T-helper 17 cell (primary cell): ENCODE measurements at regions not wholly inside any gene's neighbourhood (a gene's known extent, or its start where the extent isn't known, plus 50 kb on each side); places are given as distances from the start of the nearest gene placed in this dataset.
"Not testable (repeated sequence)": the region's sequence is repeated elsewhere in the genome, so short reads cannot be mapped to it uniquely, and the experiment has no call there.

ENCODE experiments used
- ATAC-seq: fragments of 150-1000 bp; cut with Tn5 transposase; 2 replicates; pipeline ENCODE4 v1.10.0; 2021; ENCODE audit warnings: mild to moderate bottlenecking, moderate library complexity
- DNase-seq, 3 donors: peaks; one replicate each; pipeline versions ENCODE4 v3.0.0 to v3.0.0-alpha.2; 2020 to 2021
- H3K9me3 ChIP-seq: one replicate; pipeline ENCODE4 v1.7.0; 2013; ENCODE audit warnings: low read length, mild to moderate bottlenecking; ENCODE audit not compliant: control insufficient read depth, poor library complexity, severe bottlenecking
- H3K27ac Mint-ChIP-seq: one replicate; pipeline ENCODE4 v1.8.0; 2022; ENCODE audit warnings: mild to moderate bottlenecking, moderate library complexity, mixed read lengths
- H3K27me3 Mint-ChIP-seq: one replicate; pipeline ENCODE4 v1.8.0; 2022; ENCODE audit warnings: mixed read lengths
- H3K36me3 Mint-ChIP-seq: one replicate; pipeline ENCODE4 v1.8.0; 2022; ENCODE audit warnings: low read depth, mixed read lengths
- H3K4me1 Mint-ChIP-seq: one replicate; pipeline ENCODE4 v1.8.0; 2022; ENCODE audit warnings: mild to moderate bottlenecking, mixed read lengths
- H3K4me3 Mint-ChIP-seq: one replicate; pipeline ENCODE4 v1.8.0; 2022; ENCODE audit warnings: mild to moderate bottlenecking, moderate library complexity, mixed read lengths

GRCh38 chr9:42300124-42300523, 116.7 kb downstream of the SPATA31A6 start:
- not testable (repeated sequence) for DNase-seq, H3K27me3 Mint-ChIP-seq, H3K4me1 Mint-ChIP-seq, H3K36me3 Mint-ChIP-seq, H3K27ac Mint-ChIP-seq, H3K4me3 Mint-ChIP-seq, ATAC-seq, H3K9me3 ChIP-seq

GRCh38 chr9:42306625-42307024, 123.2 kb downstream of the SPATA31A6 start:
- not testable (repeated sequence) for H3K27me3 Mint-ChIP-seq, ATAC-seq, H3K4me3 Mint-ChIP-seq, H3K36me3 Mint-ChIP-seq, H3K27ac Mint-ChIP-seq, H3K4me1 Mint-ChIP-seq, H3K9me3 ChIP-seq, DNase-seq

GRCh38 chr9:42307449-42307848, 124.0 kb downstream of the SPATA31A6 start:
- not testable (repeated sequence) for H3K9me3 ChIP-seq, H3K36me3 Mint-ChIP-seq, H3K27me3 Mint-ChIP-seq, H3K27ac Mint-ChIP-seq, H3K4me3 Mint-ChIP-seq, H3K4me1 Mint-ChIP-seq, DNase-seq, ATAC-seq

- H3K4me3 Mint-ChIP-seq, DNase-seq, H3K36me3 Mint-ChIP-seq, H3K27me3 Mint-ChIP-seq, H3K4me1 Mint-ChIP-seq, H3K9me3 ChIP-seq, H3K27ac Mint-ChIP-seq, ATAC-seq: not testable (repeated sequence)
These were observed 127.5 kb downstream of the SPATA31A6 start for GRCh38 chr9:42310972-42311371.

- not testable (repeated sequence) for DNase-seq, ATAC-seq, H3K36me3 Mint-ChIP-seq, H3K4me3 Mint-ChIP-seq, H3K27ac Mint-ChIP-seq, H3K4me1 Mint-ChIP-seq, H3K9me3 ChIP-seq, H3K27me3 Mint-ChIP-seq
These were observed 132.6 kb downstream of the SPATA31A6 start for GRCh38 chr9:42316026-42316425.

GRCh38 chr9:42317677-42318076, 134.2 kb downstream of the SPATA31A6 start:
- H3K9me3 ChIP-seq = not testable (repeated sequence)

GRCh38 chr9:42323084-42323809, 139.8 kb downstream of the SPATA31A6 start:
- not testable (repeated sequence) for DNase-seq, H3K36me3 Mint-ChIP-seq, H3K9me3 ChIP-seq, H3K4me3 Mint-ChIP-seq, ATAC-seq, H3K27ac Mint-ChIP-seq, H3K27me3 Mint-ChIP-seq, H3K4me1 Mint-ChIP-seq

More at GRCh38 chr9:42317677-42318076, 134.2 kb downstream of the SPATA31A6 start:
- H3K36me3 Mint-ChIP-seq, H3K4me3 Mint-ChIP-seq, DNase-seq, ATAC-seq, H3K27ac Mint-ChIP-seq, H3K4me1 Mint-ChIP-seq, H3K27me3 Mint-ChIP-seq: not testable (repeated sequence)

- ATAC-seq, H3K36me3 Mint-ChIP-seq, H3K27ac Mint-ChIP-seq, H3K9me3 ChIP-seq, DNase-seq, H3K27me3 Mint-ChIP-seq, H3K4me1 Mint-ChIP-seq, H3K4me3 Mint-ChIP-seq: not testable (repeated sequence)
These were observed 141.7 kb downstream of the SPATA31A6 start for GRCh38 chr9:42325142-42325541.

- H3K9me3 ChIP-seq, H3K27me3 Mint-ChIP-seq, H3K4me1 Mint-ChIP-seq, ATAC-seq, H3K36me3 Mint-ChIP-seq, DNase-seq, H3K27ac Mint-ChIP-seq, H3K4me3 Mint-ChIP-seq: not testable (repeated sequence)
These were observed 142.1 kb downstream of the SPATA31A6 start for GRCh38 chr9:42325561-42325960.

GRCh38 chr9:42326482-42326881, 143.0 kb downstream of the SPATA31A6 start:
- H3K4me1 Mint-ChIP-seq, H3K36me3 Mint-ChIP-seq, H3K27ac Mint-ChIP-seq, ATAC-seq, DNase-seq, H3K4me3 Mint-ChIP-seq, H3K27me3 Mint-ChIP-seq, H3K9me3 ChIP-seq: not testable (repeated sequence)

- not testable (repeated sequence) for H3K4me3 Mint-ChIP-seq, DNase-seq, ATAC-seq, H3K27ac Mint-ChIP-seq, H3K27me3 Mint-ChIP-seq, H3K9me3 ChIP-seq, H3K4me1 Mint-ChIP-seq, H3K36me3 Mint-ChIP-seq
These were observed 151.9 kb downstream of the SPATA31A6 start for GRCh38 chr9:42335342-42335741.

GRCh38 chr9:42335984-42336657, 152.7 kb downstream of the SPATA31A6 start:
- not testable (repeated sequence) for H3K9me3 ChIP-seq, DNase-seq, H3K27ac Mint-ChIP-seq, ATAC-seq, H3K4me1 Mint-ChIP-seq, H3K4me3 Mint-ChIP-seq, H3K36me3 Mint-ChIP-seq, H3K27me3 Mint-ChIP-seq

- not testable (repeated sequence) for ATAC-seq, H3K4me3 Mint-ChIP-seq, DNase-seq, H3K36me3 Mint-ChIP-seq, H3K27ac Mint-ChIP-seq, H3K9me3 ChIP-seq, H3K4me1 Mint-ChIP-seq, H3K27me3 Mint-ChIP-seq
These were observed 154.8 kb downstream of the SPATA31A6 start for GRCh38 chr9:42338275-42338674.
